ENCODE measurements at regions not wholly inside any gene's neighbourhood (a gene's known extent, or its start where the extent isn't known, plus 50 kb on each side); places are given as distances from the start of the nearest gene placed in this dataset.
"Not testable (repeated sequence)": the region's sequence is repeated elsewhere in the genome, so short reads cannot be mapped to it uniquely, and the experiment has no call there.

GRCh38 chr15:69876064-69876940 lies 221.4 kb downstream of the TLE3 start:
- intact Hi-C loops (cut with DNase I, micrococcal nuclease) = no loop called here
- no peaks in the 10 kb centered on the region for H3K4me1 ChIP-seq (ENCODE audit: low read depth)
- peaks cover 8% of the 10 kb centered on the region for H3K9me3 ChIP-seq
- TF ChIP-seq CTCF (IDR thresholded peaks at IDR 0.05) = no peak
- ATAC-seq (no peak), DNase-seq (no peak)
- H3K4me3 ChIP-seq = no peak overlapping the region
- no peaks in the 10 kb centered on the region for H3K36me3 ChIP-seq (ENCODE audit: low read depth)

GRCh38 chr15:69879963-69880362 lies 217.8 kb downstream of the TLE3 start:
- ATAC-seq; H3K36me3 ChIP-seq (ENCODE audit: low read depth); intact Hi-C loops (cut with DNase I, micrococcal nuclease); DNase-seq; H3K4me1 ChIP-seq (ENCODE audit: low read depth); H3K9me3 ChIP-seq; H3K4me3 ChIP-seq: not testable (repeated sequence)

GRCh38 chr15:69880571-69881301 lies 217.0 kb downstream of the TLE3 start:
- ATAC-seq (no peak), DNase-seq (no peak)
- Histone ChIP-seq H3K4me1 (ENCODE audit: low read depth) (no peaks in the 10 kb centered on the region), H3K9me3 (no peaks in the 10 kb centered on the region), H3K4me3 (no peak overlapping the region), H3K36me3 (ENCODE audit: low read depth) (no peaks in the 10 kb centered on the region)
- TF ChIP-seq CTCF (IDR thresholded peaks at IDR 0.05) = no peak
- intact Hi-C loops (cut with DNase I, micrococcal nuclease) = no loop called here

- no peak for DNase-seq
- Histone ChIP-seq H3K9me3 (no peaks in the 10 kb centered on the region), H3K4me1 (ENCODE audit: low read depth) (no peaks in the 10 kb centered on the region), H3K4me3 (no peak overlapping the region), H3K36me3 (ENCODE audit: low read depth) (no peaks in the 10 kb centered on the region)
- intact Hi-C loops (cut with DNase I, micrococcal nuclease) = no loop called here
- TF ChIP-seq CTCF (IDR thresholded peaks at IDR 0.05) = no peak
- no peak for ATAC-seq
Measured at GRCh38 chr15:69881302-69881670, 216.4 kb downstream of the TLE3 start.

GRCh38 chr15:69881766-69882165 lies 216.0 kb downstream of the TLE3 start:
- Histone ChIP-seq H3K4me1 (ENCODE audit: low read depth) (no peaks in the 10 kb centered on the region), H3K4me3 (no peak overlapping the region), H3K9me3 (no peaks in the 10 kb centered on the region), H3K36me3 (ENCODE audit: low read depth) (no peaks in the 10 kb centered on the region)
- DNase-seq (no peak), ATAC-seq (no peak)
- TF ChIP-seq CTCF (IDR thresholded peaks at IDR 0.05) = no peak
- intact Hi-C loops (cut with DNase I, micrococcal nuclease) = no loop called here

GRCh38 chr15:69883306-69883705 lies 214.4 kb downstream of the TLE3 start:
- Histone ChIP-seq H3K4me3 (no peak overlapping the region), H3K4me1 (ENCODE audit: low read depth) (no peaks in the 10 kb centered on the region), H3K36me3 (ENCODE audit: low read depth) (no peaks in the 10 kb centered on the region), H3K9me3 (no peaks in the 10 kb centered on the region)
- ATAC-seq = no peak
- intact Hi-C loops (cut with DNase I, micrococcal nuclease) = no loop called here
- no peak for TF ChIP-seq CTCF (IDR thresholded peaks at IDR 0.05)
- no peak for DNase-seq

Measured in mucosa of descending colon (tissue), 3 donors.